GM21786 (cell line): ENCODE measurements at regions not wholly inside any gene's neighbourhood (a gene's known extent, or its start where the extent isn't known, plus 50 kb on each side); places are given as distances from the start of the nearest gene placed in this dataset.
A peak's percentile ranks its signal among the peaks of the same experiment; 100 is the strongest.

Source experiments
- ATAC-seq: cut with Tn5 transposase; IDR thresholded peaks from one replicate; pipeline ENCODE4 v1.9.1; 2021; ENCODE audit not compliant: unreplicated experiment

DNA sequence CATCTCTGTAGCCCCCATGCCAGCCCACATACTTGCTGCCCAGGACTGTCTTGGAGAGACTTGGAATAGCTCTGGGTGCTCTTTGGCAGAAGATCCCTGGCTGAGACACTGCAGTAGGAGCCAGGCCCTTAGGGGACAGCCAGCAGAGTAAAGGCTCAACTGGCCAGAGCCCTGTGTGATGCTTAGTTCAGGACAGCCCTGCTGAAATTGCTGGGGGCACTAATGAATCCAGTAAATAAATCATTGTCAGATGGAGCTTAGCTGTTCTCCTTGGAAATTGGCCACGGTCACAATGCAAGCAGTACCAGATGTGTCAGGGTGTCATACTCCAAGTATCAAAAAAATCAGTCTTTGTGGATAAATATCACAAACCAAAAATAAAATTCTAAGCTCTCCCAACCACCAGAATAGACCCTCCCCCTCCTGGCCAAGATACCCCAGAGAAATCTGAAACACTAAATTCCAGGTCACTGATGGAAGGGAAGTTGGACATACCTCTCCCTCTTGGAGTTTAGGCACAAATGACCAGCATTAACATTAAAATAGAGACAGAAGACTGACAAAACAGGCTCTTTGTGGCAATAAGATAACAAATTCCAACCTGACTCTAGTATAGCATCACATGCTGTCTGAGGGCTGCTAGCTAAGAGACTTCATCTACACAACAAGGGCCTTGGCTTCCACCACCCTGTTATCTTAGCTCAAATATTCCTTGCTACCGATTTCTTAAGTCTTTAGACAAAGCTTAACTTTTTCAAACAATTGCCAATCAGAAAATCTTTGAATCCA is 83.2 kb upstream of the DNAH14 start:
- ATAC-seq, result no peak

DNA sequence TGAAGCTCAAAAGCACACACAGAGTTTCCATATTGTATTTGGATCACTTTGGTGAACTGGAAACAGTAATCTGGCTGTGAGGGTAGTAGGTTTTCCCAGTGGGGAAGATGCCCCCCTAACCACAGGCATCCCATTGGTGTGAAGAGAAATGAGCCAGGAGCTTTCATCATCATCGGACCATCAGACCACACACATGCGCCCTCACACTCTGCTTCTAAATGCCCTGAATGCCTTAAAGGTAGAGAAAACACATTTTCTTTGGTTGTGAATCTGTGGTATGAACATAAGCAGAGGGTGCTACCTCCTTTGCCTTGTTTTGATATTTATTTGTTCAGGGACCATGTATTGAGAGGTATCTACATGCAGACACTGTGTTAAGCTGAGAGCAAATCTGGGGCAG is 79.0 kb upstream of the DNAH14 start:
- no peak for ATAC-seq

DNA sequence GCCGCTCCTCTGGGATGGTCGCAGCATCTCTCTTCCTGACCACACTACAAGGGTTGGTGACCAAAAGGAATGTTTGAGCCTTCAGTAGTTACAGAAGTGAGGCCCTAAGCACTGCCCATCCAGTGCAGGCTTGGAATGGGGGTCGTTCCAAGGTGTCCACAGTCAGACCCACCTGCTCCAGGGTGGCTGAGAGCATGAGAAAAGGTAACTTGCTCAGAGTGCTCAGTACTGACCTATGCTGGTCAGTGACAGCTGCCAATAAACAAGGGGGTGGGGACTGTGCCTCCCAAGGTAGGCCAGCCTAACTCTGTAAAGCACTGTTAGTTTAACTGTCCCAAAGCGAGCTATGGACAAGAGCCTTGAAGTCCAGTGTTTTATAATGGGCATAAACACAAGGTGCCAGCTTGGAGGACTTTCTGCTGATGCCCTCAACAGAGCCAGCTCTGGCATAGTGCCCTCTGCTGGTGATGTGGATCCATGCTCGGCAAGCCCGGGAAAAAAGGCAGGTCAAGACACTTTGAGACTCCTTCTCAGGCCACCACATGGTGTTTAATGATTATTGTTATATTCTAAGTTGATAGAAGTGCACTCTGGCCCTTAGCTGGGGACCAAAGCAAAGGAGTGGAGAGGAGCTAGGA is 78.1 kb upstream of the DNAH14 start:
- ATAC-seq, result peak; percentile 69

DNA sequence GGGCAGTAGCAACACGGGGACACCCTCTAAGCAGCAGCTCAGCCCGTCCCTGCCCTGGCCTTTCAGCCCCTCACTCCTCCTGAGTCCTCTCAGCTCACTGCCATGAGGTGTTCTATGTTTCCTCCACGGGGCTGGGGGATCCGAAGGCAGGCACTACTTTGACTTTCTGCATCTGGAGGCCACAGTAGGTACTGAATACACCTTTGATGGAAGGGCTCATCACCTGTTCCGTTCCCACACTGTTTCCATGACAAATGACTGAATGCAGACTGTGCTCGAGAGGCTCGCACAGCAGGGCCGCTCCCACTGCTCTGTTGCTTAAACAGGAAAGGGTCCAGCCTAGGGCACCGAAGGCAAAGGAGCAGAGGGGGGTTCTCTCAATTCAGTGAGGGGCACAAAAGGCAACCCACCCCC is 77.6 kb upstream of the DNAH14 start:
- ATAC-seq, result peak; percentile 15

DNA sequence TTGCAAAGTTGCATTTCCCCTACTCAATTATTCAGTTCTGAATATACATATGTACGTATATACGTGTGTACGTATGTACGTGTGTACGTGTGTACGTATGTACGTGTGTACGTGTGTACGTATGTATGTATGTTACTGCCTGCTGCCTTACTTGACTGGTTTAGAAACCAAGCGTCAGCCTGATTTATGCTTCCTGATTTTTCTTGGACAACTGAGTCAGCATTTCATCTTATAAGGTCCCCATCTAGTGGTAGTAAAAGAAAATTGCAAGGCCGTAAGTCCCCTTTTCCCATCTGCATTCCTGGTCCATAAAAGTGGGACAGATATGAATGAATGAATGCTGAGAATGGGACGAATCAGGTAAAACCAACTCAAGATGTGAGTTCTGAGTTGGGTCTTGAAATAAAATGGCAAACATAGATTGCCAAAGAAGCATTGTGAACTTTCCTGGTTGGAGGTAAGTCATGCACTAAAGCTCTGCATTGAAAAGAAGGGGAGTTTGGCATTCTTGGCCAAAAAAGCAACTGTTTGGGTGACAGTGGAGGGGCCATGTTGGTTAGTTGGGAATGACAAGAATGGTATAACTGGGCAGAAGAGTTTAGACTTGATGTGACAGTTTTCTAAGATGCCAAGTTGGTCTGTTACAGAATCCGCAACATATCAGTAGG is 76.4 kb upstream of the DNAH14 start:
- no peak for ATAC-seq

DNA sequence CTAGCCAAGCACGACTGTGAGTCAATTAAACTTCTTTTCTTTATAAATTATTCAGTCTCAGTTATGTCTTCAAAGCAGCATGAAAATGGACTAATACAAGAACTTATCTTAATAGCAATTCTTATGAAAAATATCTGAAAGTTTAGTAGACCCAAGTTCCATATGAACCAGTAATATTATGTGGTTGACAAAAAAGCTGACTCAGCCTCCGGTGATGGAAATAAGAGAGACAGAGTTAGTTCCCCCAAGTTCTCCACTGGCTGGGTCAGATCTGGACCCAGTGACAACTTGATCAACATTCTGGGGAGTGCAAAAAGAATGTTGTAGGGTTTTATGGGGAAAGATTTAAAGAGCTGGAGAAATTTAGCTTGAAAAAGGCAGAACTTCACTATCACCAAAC is 72.5 kb upstream of the DNAH14 start:
- no peak for ATAC-seq

DNA sequence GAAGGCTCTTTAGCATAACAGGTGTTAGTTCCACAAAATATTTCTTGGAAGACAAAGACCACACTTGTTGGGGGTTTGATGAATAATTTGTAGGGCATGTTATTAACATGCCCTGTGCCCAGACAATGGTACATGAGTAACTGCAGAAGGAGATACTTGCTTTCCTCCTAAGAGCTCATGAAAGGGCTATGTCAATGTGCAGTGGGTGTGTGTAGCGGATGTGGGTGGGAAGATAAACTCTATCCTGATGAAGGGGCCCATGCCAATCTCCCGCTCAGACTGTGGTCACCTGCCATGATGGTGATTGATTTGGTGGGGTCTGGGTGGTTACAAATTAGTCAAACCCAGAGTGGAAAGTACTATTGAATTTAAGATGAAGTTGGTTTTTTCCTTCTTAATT is 69.8 kb upstream of the DNAH14 start:
- ATAC-seq, result no peak

DNA sequence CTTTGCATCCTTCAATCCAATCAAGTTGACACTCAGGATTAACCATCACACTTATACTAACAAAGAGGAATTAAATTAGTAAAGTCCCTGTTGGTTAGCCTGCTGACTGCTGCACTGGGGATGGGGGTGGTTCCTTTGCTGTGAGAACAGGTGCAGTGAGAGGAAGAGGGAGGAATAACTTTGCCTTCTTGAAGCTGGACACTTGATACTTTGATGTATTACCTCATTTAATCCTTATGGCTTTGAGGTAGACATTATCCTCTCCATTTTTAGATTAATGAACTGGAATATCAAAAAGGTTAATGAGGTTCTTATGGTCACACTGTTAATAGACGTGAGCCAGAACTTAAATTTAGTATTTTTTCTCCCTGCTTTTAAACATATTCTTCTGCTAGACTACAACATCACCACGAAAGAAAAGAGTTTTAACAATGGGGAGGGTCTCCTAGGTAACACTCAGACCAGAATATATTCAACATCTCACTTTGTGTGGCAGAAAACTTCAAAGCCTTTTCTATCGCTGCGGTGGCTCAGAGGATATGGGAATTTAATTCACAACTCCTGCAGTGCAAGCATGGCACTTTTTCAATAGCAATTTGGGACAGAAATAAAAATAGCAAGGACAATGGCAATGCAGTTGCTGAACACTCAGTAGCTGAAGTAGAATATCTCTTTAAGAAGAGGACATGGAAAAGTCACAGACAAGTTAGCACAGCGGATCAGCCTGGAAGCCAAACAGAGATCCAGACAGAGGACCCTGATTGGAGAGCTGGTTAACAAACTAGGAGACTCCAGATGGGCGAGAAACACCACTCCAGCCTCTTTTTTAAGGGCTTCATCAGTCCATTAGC is 68.8 kb upstream of the DNAH14 start:
- no peak for ATAC-seq

DNA sequence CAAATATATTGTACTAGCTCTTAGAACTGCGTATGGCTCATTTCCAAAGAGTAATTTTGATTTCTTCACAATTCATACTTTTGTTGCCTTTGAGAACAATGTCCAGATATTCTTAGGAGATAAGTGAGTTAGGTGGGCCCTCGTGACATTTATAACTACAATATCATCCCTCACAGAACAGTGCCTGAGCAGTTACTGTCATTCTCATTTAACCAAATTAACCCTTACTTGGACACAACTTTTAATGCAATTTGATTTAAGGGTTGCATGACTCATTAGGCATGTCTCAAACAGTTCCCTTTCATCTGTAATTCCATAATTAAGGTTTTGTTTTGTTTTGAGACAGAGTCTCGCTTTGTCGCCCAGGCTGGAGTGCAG is 68.1 kb upstream of the DNAH14 start:
- no peak for ATAC-seq

DNA sequence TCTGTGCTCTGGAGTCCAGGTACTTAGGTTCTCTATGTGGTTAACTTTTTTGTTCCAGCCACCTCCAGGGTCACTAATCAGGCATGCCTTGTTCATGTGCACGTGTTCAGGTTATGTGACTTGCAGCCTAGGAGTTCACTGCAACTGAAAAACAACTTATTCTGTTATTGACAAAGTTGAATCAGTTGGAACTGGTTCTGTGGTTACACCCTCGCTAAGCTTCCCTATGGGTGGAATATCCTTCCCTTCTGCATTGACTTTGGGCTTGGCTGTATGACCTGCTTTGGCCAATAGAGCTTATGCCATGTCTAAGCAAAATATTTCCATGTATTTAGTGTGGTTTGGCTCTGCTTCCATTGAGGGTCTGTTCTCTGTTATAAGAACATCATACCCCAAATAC is 66.0 kb upstream of the DNAH14 start:
- ATAC-seq, result no peak

DNA sequence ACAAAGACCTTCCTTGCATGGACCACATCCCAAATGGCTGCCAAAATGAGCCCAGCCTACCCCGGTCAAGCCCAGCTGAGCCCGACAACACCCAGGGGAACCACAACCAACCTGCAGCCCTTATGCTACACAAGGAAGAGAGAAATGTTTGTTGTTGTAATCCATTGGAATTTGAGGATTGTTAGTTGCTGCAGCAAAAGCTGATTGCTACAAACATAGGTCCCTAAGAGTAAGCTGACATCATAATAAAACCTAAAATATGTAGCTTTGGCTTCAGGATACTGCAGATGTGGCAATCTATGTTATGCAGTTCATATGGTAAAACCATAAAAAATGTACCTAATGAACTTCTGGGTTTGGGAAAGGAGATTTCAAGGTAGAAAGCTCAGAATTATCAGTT is 65.5 kb upstream of the DNAH14 start:
- no peak for ATAC-seq

DNA sequence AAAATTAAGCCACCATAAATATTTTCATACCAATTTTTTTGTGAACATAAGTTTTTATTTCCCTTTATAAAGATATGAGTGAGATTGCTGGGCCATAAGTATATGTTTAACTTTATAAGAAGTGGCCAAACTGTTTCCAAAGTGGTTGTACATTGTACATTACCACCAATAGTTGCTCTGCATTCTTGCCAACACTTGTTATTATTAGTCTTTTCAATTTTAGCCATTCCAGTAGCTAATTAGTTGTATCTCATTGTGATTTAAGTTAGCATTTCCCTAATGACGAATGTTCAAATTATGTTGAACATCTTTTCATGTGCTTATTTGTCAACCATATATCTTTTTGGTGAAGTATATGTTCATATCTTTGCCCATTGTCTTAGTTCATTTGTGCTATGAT is 64.0 kb upstream of the DNAH14 start:
- ATAC-seq, result no peak

DNA sequence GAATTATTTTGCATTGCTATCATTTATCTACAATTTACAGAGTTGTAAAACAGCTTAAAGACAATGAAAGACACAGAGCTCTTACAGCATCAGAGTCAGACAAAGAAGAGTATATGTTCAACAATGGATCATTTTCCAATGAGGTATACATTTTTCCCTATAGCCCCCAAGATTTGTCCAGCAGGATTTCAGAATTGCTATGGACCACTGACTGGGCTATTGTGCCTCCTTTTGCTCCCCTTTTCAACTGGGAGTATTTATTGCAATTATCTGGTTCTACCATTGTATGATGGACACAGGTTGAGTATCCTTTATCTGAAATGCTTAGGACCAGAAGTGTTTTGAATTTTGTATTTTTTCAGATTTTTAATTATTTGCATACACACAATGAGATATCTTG is 62.5 kb upstream of the DNAH14 start:
- no peak for ATAC-seq

DNA sequence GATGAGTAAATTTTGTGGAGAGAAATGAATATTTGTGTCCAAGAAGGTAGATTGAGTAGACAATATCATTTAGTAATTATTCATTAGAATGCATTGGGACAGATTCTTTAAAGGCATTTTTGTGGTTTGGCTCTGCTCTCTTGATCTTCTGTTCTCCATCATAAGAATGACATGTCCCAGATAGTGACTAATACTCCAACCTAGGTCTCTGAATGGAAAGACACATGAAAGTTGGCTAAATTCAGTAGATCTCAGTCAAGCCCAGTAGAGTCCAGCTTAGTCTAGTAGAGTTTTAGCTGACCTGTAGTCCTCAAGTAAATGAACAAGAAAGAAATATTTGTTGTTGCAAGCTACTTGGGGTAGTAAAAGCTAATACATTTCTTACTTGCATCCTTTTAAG is 61.8 kb upstream of the DNAH14 start:
- ATAC-seq, result no peak

DNA sequence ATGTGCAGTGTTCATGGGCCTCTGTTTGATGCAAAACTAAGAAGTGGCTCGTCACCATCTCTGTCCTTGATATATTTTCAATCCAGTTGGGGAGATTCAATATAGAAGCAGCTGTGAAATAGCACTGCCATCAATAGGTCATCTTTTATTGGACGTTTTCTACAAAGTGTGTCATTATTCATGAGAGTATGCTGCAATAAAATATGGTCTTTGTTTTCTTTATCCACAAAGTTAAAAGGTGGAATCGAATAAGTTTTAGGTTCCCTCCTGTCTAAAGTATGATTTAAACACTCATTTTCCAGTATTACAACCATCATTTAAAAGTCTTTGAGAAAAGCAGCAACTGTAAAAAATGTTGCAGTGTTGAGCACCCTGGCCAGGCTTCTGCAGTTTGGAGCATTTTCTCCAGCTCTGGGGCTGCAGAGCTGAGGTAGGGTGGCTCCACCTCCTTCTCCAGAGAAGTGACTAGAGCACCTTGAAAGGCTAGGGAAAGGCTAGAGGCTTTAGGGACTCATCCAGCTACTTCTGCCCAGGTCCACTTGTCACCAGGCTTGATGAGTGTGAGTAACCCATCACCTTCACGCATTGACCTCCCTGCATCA is 56.5 kb upstream of the DNAH14 start:
- no peak for ATAC-seq

DNA sequence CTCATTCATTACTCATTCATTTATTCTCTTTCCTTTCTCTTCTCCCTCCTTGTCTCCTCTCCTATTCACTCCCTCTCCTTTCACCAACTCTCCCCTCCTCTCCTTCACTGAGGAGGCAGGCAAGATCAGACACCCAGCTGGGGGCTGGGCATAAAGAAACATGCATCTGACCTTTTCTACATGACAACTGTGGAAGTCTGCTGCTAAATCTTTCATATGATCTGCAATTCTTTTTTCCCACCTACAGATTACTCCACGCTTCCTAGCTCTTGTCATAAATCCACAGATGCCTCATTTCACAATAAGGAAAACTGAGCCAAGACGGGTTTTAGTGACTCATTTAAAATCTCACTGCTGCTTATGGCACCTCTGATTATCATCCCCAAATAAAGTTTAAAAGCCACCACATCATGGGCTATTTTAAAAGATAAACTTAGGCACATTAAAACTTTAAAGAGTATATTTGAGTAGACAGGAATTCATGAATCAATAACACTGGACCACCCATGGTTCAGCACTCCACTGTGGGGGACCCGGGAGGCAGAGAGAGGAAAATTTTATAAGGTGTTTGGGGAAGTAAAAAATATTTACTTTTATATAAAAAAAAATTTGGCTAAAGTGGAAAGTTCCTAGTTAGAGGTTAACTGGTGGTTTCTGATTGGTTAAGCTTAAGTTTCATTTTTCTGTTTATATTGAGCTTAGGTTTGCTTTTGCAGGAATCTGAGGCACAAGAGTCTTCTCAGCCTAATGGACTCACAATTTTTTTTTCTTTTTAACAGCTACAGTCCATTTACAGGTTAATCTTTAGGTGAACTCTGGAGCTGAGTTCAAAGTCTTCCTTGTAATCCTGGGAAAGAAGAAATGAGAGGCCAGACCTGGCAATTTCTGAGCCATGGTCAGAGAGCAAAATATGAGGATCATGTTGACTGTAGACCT is 55.8 kb upstream of the DNAH14 start:
- ATAC-seq, result no peak

DNA sequence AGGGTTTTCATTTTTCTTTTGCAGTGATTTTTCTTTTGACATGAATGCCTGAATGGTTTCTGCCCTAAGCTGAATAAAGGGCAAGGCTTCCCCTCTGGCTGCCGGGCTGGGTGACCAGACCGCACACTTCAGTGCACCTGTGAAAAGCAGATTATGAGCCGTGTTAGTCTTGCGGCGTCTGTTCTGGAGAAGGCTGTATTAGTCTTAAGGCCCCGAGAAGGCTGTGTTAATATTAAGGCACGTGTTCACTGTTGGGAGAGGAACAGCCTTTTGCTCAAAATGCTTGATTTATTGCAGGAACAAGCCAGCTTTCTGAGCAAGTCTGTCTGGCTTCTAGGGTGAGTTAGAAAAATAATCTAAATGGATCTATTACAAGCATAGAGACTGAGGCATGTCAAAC is 54.7 kb upstream of the DNAH14 start:
- no peak for ATAC-seq

DNA sequence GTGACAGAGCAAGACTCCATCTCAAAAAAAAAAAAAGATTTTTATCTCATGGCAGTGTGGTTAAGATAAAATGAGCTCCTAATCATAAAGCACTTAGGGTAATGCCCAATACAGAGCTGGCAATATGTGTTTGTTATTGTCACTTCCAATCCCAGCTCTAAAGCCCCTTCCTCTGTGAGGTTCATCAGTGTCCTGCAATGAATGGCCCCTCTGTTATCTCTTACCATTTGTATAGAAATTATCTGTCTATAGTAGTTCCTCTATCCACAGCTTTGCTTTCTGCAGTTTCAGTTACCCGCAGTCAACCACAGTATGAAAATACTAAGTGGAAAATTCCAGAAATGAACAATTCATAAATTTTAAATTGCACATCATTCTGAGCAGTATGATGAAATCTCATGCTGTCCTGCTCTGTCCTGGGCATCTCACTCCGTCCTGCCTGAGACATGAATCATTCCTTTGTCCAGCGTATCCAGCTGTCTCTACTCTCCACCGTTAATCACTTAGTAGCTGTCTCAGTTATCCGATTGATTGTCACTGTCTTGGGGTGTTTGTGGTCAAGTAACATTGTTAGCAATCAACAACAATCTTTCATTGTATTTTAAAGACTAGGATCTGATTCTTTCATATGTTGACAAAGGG is 50.2 kb upstream of the DNAH14 start:
- no peak for ATAC-seq
